Caco-2 (cell line): ENCODE measurements at regions not wholly inside any gene's neighbourhood (a gene's known extent, or its start where the extent isn't known, plus 50 kb on each side); places are given as distances from the start of the nearest gene placed in this dataset.

Experiments
- BruUV-seq: library from RNA; stranded (reverse); fragments of 400-500 nt; replicated peaks from 2 replicates; lab custom pipeline; 2021; lab: Mats Ljungman, UMichigan
- CTCF ChIA-PET: fragments of 300-600 bp; sonication (Branson Sonifier 250); formaldehyde crosslinking; loops from one replicate; lab custom pipeline; 2022; ENCODE audit warnings: antibody characterized with exemption; lab: Charles Lee
- POLR2A ChIA-PET: fragments of 300-600 bp; sonication (Branson Sonifier 250); formaldehyde crosslinking; loops from one replicate; lab custom pipeline; 2022; ENCODE audit warnings: antibody characterized with exemption; lab: Charles Lee
- DNase-seq, 2 experiments: peaks; one replicate each; pipeline versions ENCODE4 v3.0.0 to v3.0.0-alpha.2; 2020 to 2022
- H3K27me3 ChIP-seq: replicated peaks from 2 replicates; pipeline ENCODE4 v1.6.0; 2011; ENCODE audit warnings: low read length; ENCODE audit not compliant: control insufficient read depth, insufficient read depth
- H3K36me3 ChIP-seq: 2 replicates; pipeline ENCODE4 v1.5.1; 2011; ENCODE audit warnings: low read length; ENCODE audit not compliant: control insufficient read depth, insufficient read depth
- H3K4me1 ChIP-seq: fragments of 250-450 bp; sonication (Bioruptor Pico); 2 replicates; pipeline ENCODE4 v1.5.1; 2020; ENCODE audit warnings: mild to moderate bottlenecking
- H3K4me3 ChIP-seq: 2 replicates; pipeline ENCODE4 v1.5.1; 2011; ENCODE audit warnings: low read depth, mild to moderate bottlenecking, control low read depth, low read length
- H3K9me3 ChIP-seq: fragments of 250-450 bp; sonication (Bioruptor Pico); 2 replicates; pipeline ENCODE4 v1.5.1; 2020; ENCODE audit warnings: mild to moderate bottlenecking, moderate library complexity
- H3K27ac Mint-ChIP-seq: one replicate; pipeline ENCODE4 v1.8.0; 2022; ENCODE audit warnings: mixed read lengths; ENCODE audit not compliant: unreplicated experiment
- H3K27me3 Mint-ChIP-seq: one replicate; pipeline ENCODE4 v1.8.0; 2022; ENCODE audit warnings: mixed read lengths; ENCODE audit not compliant: insufficient read depth, unreplicated experiment
- H3K36me3 Mint-ChIP-seq: one replicate; pipeline ENCODE4 v1.8.0; 2022; ENCODE audit warnings: mild to moderate bottlenecking, mixed read lengths; ENCODE audit not compliant: insufficient read depth, unreplicated experiment
- H3K4me1 Mint-ChIP-seq: one replicate; pipeline ENCODE4 v1.8.0; 2022; ENCODE audit warnings: low read depth, mixed read lengths; ENCODE audit not compliant: unreplicated experiment
- H3K4me3 Mint-ChIP-seq: one replicate; pipeline ENCODE4 v1.8.0; 2022; ENCODE audit warnings: mild to moderate bottlenecking, moderate library complexity, mixed read lengths; ENCODE audit not compliant: unreplicated experiment
- H3K9me3 Mint-ChIP-seq: one replicate; pipeline ENCODE4 v1.8.0; 2022; ENCODE audit warnings: mixed read lengths; ENCODE audit not compliant: unreplicated experiment
- CTCF ChIP-seq, 2 experiments: fragments of 200-600 bp in 1 of 2; IDR thresholded peaks; 1 replicate in 1 of 2; 2 replicates in 1 of 2; pipeline versions ENCODE4 v1.5.1 to v1.8.0; 2011 to 2022; ENCODE audit warnings: antibody characterized with exemption in 1 of 2, control low read depth in 1 of 2, inconsistent platforms in 1 of 2, low read depth in 1 of 2, low read length in 1 of 2, mild to moderate bottlenecking in 1 of 2, moderate library complexity in 1 of 2; ENCODE audit not compliant: insufficient read depth in 1 of 2, severe bottlenecking in 1 of 2, unreplicated experiment in 1 of 2
- intact Hi-C: fragments of 100-400 bp; cut with micrococcal nuclease; formaldehyde crosslinking; loops from one replicate; pipeline ENCODE4 v1.10.0; 2022; ENCODE audit not compliant: unreplicated experiment

- Histone ChIP-seq H3K4me3 (no peak overlapping the region), H3K9me3 (no peaks in the 10 kb centered on the region), H3K4me1 (no peaks in the 10 kb centered on the region), H3K27me3 (no peaks in the 10 kb centered on the region), H3K36me3 (no peaks in the 10 kb centered on the region)
- DNase-seq: no peak
- TF ChIP-seq CTCF (IDR thresholded peaks at IDR 0.05; ENCODE audit: insufficient read depth in 1 of 2, low read depth in 1 of 2, low read length in 1 of 2, severe bottlenecking in 1 of 2, unreplicated experiment in 1 of 2): no peak
- no peaks in the 10 kb centered on the region for H3K9me3 Mint-ChIP-seq
- H3K4me1 Mint-ChIP-seq: no peaks in the 10 kb centered on the region
- intact Hi-C loops: no loop called here
- ChIA-PET CTCF (no interaction called here), POLR2A (no interaction called here)
- no peaks in the 10 kb centered on the region for H3K36me3 Mint-ChIP-seq
- no TSS peak for BruUV-seq
- H3K4me3 Mint-ChIP-seq: no peak overlapping the region
- H3K27me3 Mint-ChIP-seq: peaks cover under 1% of the 10 kb centered on the region
- H3K27ac Mint-ChIP-seq: no peak overlapping the region
Observed at GRCh38 chr17:63181856-63182255, 215.8 kb downstream of the TANC2 start.

GRCh38 chr17:63185420-63185819, 219.4 kb downstream of the TANC2 start:
- H3K27ac Mint-ChIP-seq: no peak overlapping the region
- no peak for TF ChIP-seq CTCF (IDR thresholded peaks at IDR 0.05; ENCODE audit: insufficient read depth in 1 of 2, low read depth in 1 of 2, low read length in 1 of 2, severe bottlenecking in 1 of 2, unreplicated experiment in 1 of 2)
- no peaks in the 10 kb centered on the region for H3K36me3 Mint-ChIP-seq
- Histone ChIP-seq H3K27me3 (no peaks in the 10 kb centered on the region), H3K9me3 (no peaks in the 10 kb centered on the region), H3K4me3 (no peak overlapping the region), H3K36me3 (no peaks in the 10 kb centered on the region), H3K4me1 (no peaks in the 10 kb centered on the region)
- BruUV-seq: no TSS peak
- intact Hi-C loops: no loop called here
- ChIA-PET CTCF (no interaction called here), POLR2A (no interaction called here)
- no peak overlapping the region for H3K4me3 Mint-ChIP-seq
- DNase-seq: no peak
- H3K9me3 Mint-ChIP-seq: no peaks in the 10 kb centered on the region
- peaks cover 5% of the 10 kb centered on the region for H3K27me3 Mint-ChIP-seq
- H3K4me1 Mint-ChIP-seq: no peaks in the 10 kb centered on the region

GRCh38 chr17:63189082-63189481, 223.0 kb downstream of the TANC2 start:
- Histone ChIP-seq H3K4me3 (no peak overlapping the region), H3K4me1 (no peaks in the 10 kb centered on the region), H3K9me3 (no peaks in the 10 kb centered on the region), H3K27me3 (no peaks in the 10 kb centered on the region), H3K36me3 (no peaks in the 10 kb centered on the region)
- no peak overlapping the region for H3K27ac Mint-ChIP-seq
- no peaks in the 10 kb centered on the region for H3K4me1 Mint-ChIP-seq
- TF ChIP-seq CTCF (IDR thresholded peaks at IDR 0.05; ENCODE audit: insufficient read depth in 1 of 2, low read depth in 1 of 2, low read length in 1 of 2, severe bottlenecking in 1 of 2, unreplicated experiment in 1 of 2): no peak
- intact Hi-C loops: no loop called here
- no peak for DNase-seq
- H3K27me3 Mint-ChIP-seq: peaks cover 7% of the 10 kb centered on the region
- H3K4me3 Mint-ChIP-seq: no peak overlapping the region
- BruUV-seq: no TSS peak
- H3K9me3 Mint-ChIP-seq: no peaks in the 10 kb centered on the region
- POLR2A ChIA-PET: no interaction called here
- CTCF ChIA-PET: no interaction called here
- no peaks in the 10 kb centered on the region for H3K36me3 Mint-ChIP-seq
